Tibial nerve (tissue), 4 donors: ENCODE measurements at regions not wholly inside any gene's neighbourhood (a gene's known extent, or its start where the extent isn't known, plus 50 kb on each side); places are given as distances from the start of the nearest gene placed in this dataset.

Source experiments
- DNase-seq, 2 donors: peaks; one replicate each; pipeline ENCODE4 v3.0.0-alpha.2; 2019; ENCODE audit warnings: low spot score in 2 of 2
- H3K27ac ChIP-seq, 4 donors: fragments of 200-600 bp; sonication (generic) in 3 of 4; one replicate each; pipeline ENCODE4 v1.5.1; 2017 to 2019; ENCODE audit warnings: mild to moderate bottlenecking in 1 of 4
- H3K27me3 ChIP-seq, 2 donors: fragments of 200-600 bp; sonication (generic) in 1 of 2; one replicate each; pipeline versions ENCODE4 v1.5.1 to v1.6.0; 2017 to 2019
- H3K36me3 ChIP-seq, 3 donors: fragments of 200-600 bp; sonication (generic); one replicate each; pipeline ENCODE4 v1.5.1; 2018 to 2019
- H3K4me1 ChIP-seq, 4 donors: fragments of 200-600 bp; sonication (generic) in 3 of 4; one replicate each; pipeline ENCODE4 v1.5.1; 2017 to 2019
- H3K4me3 ChIP-seq, 4 donors: fragments of 200-600 bp; sonication (generic) in 3 of 4; one replicate each; pipeline ENCODE4 v1.5.1; 2017 to 2019; ENCODE audit warnings: mild to moderate bottlenecking in 1 of 4, moderate library complexity in 1 of 4
- H3K9me3 ChIP-seq, 4 donors: fragments of 200-600 bp; sonication (generic) in 3 of 4; one replicate each; pipeline ENCODE4 v1.5.1; 2017 to 2019
- CTCF ChIP-seq, 5 experiments: fragments of 200-600 bp in 3 of 5; fragments of 450-650 bp in 2 of 5; sonication (generic) in 3 of 5; IDR thresholded peaks; one replicate each; pipeline ENCODE4 v1.5.1; 2016 to 2019; ENCODE audit warnings: antibody characterized with exemption in 5 of 5, mild to moderate bottlenecking in 3 of 5, moderate library complexity in 2 of 5
- EP300 ChIP-seq, 2 donors: sonication (generic); formaldehyde crosslinking; IDR thresholded peaks; one replicate each; pipeline ENCODE4 v1.6.1; 2017; ENCODE audit warnings: antibody characterized with exemption in 2 of 2, mild to moderate bottlenecking in 1 of 2
- POLR2A ChIP-seq, 2 donors: fragments of 450-650 bp; IDR thresholded peaks; one replicate each; pipeline ENCODE4 v1.6.1; 2017; ENCODE audit warnings: antibody characterized with exemption in 2 of 2, mild to moderate bottlenecking in 2 of 2, moderate library complexity in 2 of 2
- WGBS, 2 donors: methylation state at CpG; one replicate each; pipeline ENCODE4 v1.1.5; 2018; 5-methylcytosine and 5-hydroxymethylcytosine counted together

GRCh38 chr14:54330876-54331275 lies 65.9 kb upstream of the CDKN3 start:
- Histone ChIP-seq H3K4me3 (no peak overlapping the region), H3K9me3 (no peaks in the 10 kb centered on the region), H3K4me1 (peaks cover 0 to 11% (median 4%) of the 10 kb centered on the region in 4 donors), H3K27ac (no peak overlapping the region), H3K36me3 (no peaks in the 10 kb centered on the region), H3K27me3 (no peaks in the 10 kb centered on the region)
- no peak for DNase-seq
- no peak for TF ChIP-seq CTCF (IDR thresholded peaks at IDR 0.05)
- TF ChIP-seq POLR2A (IDR thresholded peaks at IDR 0.05): no peak
- TF ChIP-seq EP300 (IDR thresholded peaks at IDR 0.05): no peak
- 76 to 80% methylated on average over 5 of the region's 5 CpGs for WGBS, 2 donors

- Histone ChIP-seq H3K27me3 (no peaks in the 10 kb centered on the region), H3K27ac (no peak overlapping the region), H3K9me3 (no peaks in the 10 kb centered on the region), H3K4me3 (no peak overlapping the region), H3K36me3 (no peaks in the 10 kb centered on the region), H3K4me1 (peaks cover 0 to 11% (median 4%) of the 10 kb centered on the region in 4 donors)
- 62 to 79% methylated on average over 5 of the region's 5 CpGs for WGBS, 2 donors
- DNase-seq: no peak
- TF ChIP-seq CTCF (IDR thresholded peaks at IDR 0.05) (no peak), POLR2A (IDR thresholded peaks at IDR 0.05) (no peak), EP300 (IDR thresholded peaks at IDR 0.05) (no peak)
These were observed 65.3 kb upstream of the CDKN3 start for GRCh38 chr14:54331516-54331915.

GRCh38 chr14:54332490-54332889 lies 64.3 kb upstream of the CDKN3 start:
- 88 to 91% methylated on average over 6 of the region's 6 CpGs for WGBS, 2 donors
- TF ChIP-seq EP300 (IDR thresholded peaks at IDR 0.05): no peak
- no peak for TF ChIP-seq CTCF (IDR thresholded peaks at IDR 0.05)
- no peak for TF ChIP-seq POLR2A (IDR thresholded peaks at IDR 0.05)
- Histone ChIP-seq H3K36me3 (no peaks in the 10 kb centered on the region), H3K27me3 (no peaks in the 10 kb centered on the region), H3K4me3 (no peak overlapping the region), H3K4me1 (peaks cover 0 to 11% (median 4%) of the 10 kb centered on the region in 4 donors), H3K27ac (no peak overlapping the region), H3K9me3 (no peaks in the 10 kb centered on the region)
- no peak for DNase-seq

- H3K9me3 ChIP-seq: no peaks in the 10 kb centered on the region
- WGBS, 2 donors: 69 to 74% methylated on average over 4 of the region's 4 CpGs
- peaks cover 0 to 11% (median 4%) of the 10 kb centered on the region in 4 donors for H3K4me1 ChIP-seq
- no peak overlapping the region for H3K27ac ChIP-seq
- TF ChIP-seq CTCF (IDR thresholded peaks at IDR 0.05) (no peak), POLR2A (IDR thresholded peaks at IDR 0.05) (no peak), EP300 (IDR thresholded peaks at IDR 0.05) (no peak)
- H3K27me3 ChIP-seq: no peaks in the 10 kb centered on the region
- H3K4me3 ChIP-seq: no peak overlapping the region
- DNase-seq: no peak
- H3K36me3 ChIP-seq: no peaks in the 10 kb centered on the region
These were observed 63.3 kb upstream of the CDKN3 start for GRCh38 chr14:54333511-54333910.

- no peaks in the 10 kb centered on the region for H3K4me1 ChIP-seq
- H3K27ac ChIP-seq: no peak overlapping the region
- H3K9me3 ChIP-seq: no peaks in the 10 kb centered on the region
- DNase-seq: no peak
- no peaks in the 10 kb centered on the region for H3K27me3 ChIP-seq
- no peak overlapping the region for H3K4me3 ChIP-seq
- TF ChIP-seq POLR2A (IDR thresholded peaks at IDR 0.05) (no peak), CTCF (IDR thresholded peaks at IDR 0.05) (no peak), EP300 (IDR thresholded peaks at IDR 0.05) (no peak)
- WGBS, 2 donors: 88 to 99% methylated on average over 2 of the region's 2 CpGs
- H3K36me3 ChIP-seq: no peaks in the 10 kb centered on the region
These were observed 61.1 kb upstream of the CDKN3 start for GRCh38 chr14:54335569-54336155.
